H9 (cell line): ENCODE measurements at regions not wholly inside any gene's neighbourhood (a gene's known extent, or its start where the extent isn't known, plus 50 kb on each side); places are given as distances from the start of the nearest gene placed in this dataset.

Experiments
- DNase-seq: peaks from one replicate; pipeline ENCODE4 v3.0.0-alpha.2; 2017
- H2AFZ ChIP-seq: one replicate; pipeline ENCODE4 v1.6.1; 2013; ENCODE audit warnings: mild to moderate bottlenecking, low read length, control low read depth, moderate library complexity
- H2AK5ac ChIP-seq: 2 replicates; pipeline ENCODE4 v1.6.1; 2013; ENCODE audit warnings: low read length, control low read depth, mixed read lengths; ENCODE audit not compliant: insufficient read length
- H2BK120ac ChIP-seq: one replicate; pipeline ENCODE4 v1.6.1; 2013; ENCODE audit warnings: low read depth, mild to moderate bottlenecking, low read length, control low read depth, inconsistent platforms; ENCODE audit not compliant: poor library complexity, severe bottlenecking
- H2BK12ac ChIP-seq: 2 replicates; pipeline ENCODE4 v1.6.1; 2013; ENCODE audit warnings: low read length, control low read depth, mixed read lengths, low read depth; ENCODE audit not compliant: insufficient read length
- H2BK15ac ChIP-seq: 2 replicates; pipeline ENCODE4 v1.6.1; 2013; ENCODE audit warnings: low read depth, low read length, control low read depth
- H2BK20ac ChIP-seq: one replicate; pipeline ENCODE4 v1.6.1; 2013; ENCODE audit warnings: low read depth, mild to moderate bottlenecking, low read length, control low read depth, inconsistent platforms; ENCODE audit not compliant: poor library complexity, severe bottlenecking
- H2BK5ac ChIP-seq: 2 replicates; pipeline ENCODE4 v1.6.1; 2013; ENCODE audit warnings: low read length, control low read depth, mixed read lengths; ENCODE audit not compliant: insufficient read length
- H3K14ac ChIP-seq: 2 replicates; pipeline ENCODE4 v1.6.1; 2013; ENCODE audit warnings: low read length, control low read depth; ENCODE audit not compliant: insufficient read depth
- H3K18ac ChIP-seq: 2 replicates; pipeline ENCODE4 v1.6.1; 2013; ENCODE audit warnings: low read depth, mild to moderate bottlenecking, mixed read lengths, low read length, control low read depth; ENCODE audit not compliant: insufficient read length
- H3K23ac ChIP-seq: 2 replicates; pipeline ENCODE4 v1.6.1; 2013; ENCODE audit warnings: low read length, control low read depth, mixed read lengths, low read depth; ENCODE audit not compliant: insufficient read length
- H3K23me2 ChIP-seq: 2 replicates; pipeline ENCODE4 v1.6.1; 2013; ENCODE audit warnings: low read depth, mild to moderate bottlenecking, mixed read lengths, low read length, control low read depth; ENCODE audit not compliant: insufficient read length, poor library complexity, severe bottlenecking
- H3K27ac ChIP-seq: 2 replicates; pipeline ENCODE4 v1.5.1; 2013; ENCODE audit warnings: low read length, control low read depth, mixed read lengths, low read depth; ENCODE audit not compliant: insufficient read length
- H3K27me3 ChIP-seq: 2 replicates; pipeline ENCODE4 v1.6.1; 2013; ENCODE audit warnings: low read length, control low read depth, inconsistent platforms; ENCODE audit not compliant: insufficient read depth
- H3K4ac ChIP-seq: 2 replicates; pipeline ENCODE4 v1.6.1; 2013; ENCODE audit warnings: low read depth, mild to moderate bottlenecking, control low read depth, inconsistent platforms, low read length, moderate library complexity
- H3K4me1 ChIP-seq: 2 replicates; pipeline ENCODE4 v1.6.1; 2013; ENCODE audit warnings: low read length, control low read depth, inconsistent platforms; ENCODE audit not compliant: insufficient read depth
- H3K4me2 ChIP-seq: 2 replicates; pipeline ENCODE4 v1.6.1; 2013; ENCODE audit warnings: low read length, control low read depth, mixed read lengths; ENCODE audit not compliant: insufficient read length, insufficient read depth
- H3K56ac ChIP-seq: 2 replicates; pipeline ENCODE4 v1.6.1; 2013; ENCODE audit warnings: low read depth, mild to moderate bottlenecking, mixed read lengths, low read length, control low read depth; ENCODE audit not compliant: insufficient read length
- H3K79me1 ChIP-seq: 2 replicates; pipeline ENCODE4 v1.6.1; 2013; ENCODE audit warnings: low read depth, mild to moderate bottlenecking, moderate library complexity, low read length, control low read depth, inconsistent platforms; ENCODE audit not compliant: insufficient read depth, poor library complexity, severe bottlenecking
- H3K79me2 ChIP-seq: 2 replicates; pipeline ENCODE4 v1.6.1; 2013; ENCODE audit warnings: low read length, control low read depth, inconsistent platforms; ENCODE audit not compliant: insufficient read depth
- H3K9ac ChIP-seq: 2 replicates; pipeline ENCODE4 v1.6.1; 2013; ENCODE audit warnings: low read length, control low read depth, mixed read lengths; ENCODE audit not compliant: insufficient read length; ENCODE audit errors: extremely low read depth
- H3K9me3 ChIP-seq: one replicate; pipeline ENCODE4 v1.6.1; 2013; ENCODE audit warnings: low read depth, low read length, inconsistent platforms; ENCODE audit not compliant: control insufficient read depth
- H3T11ph ChIP-seq: one replicate; pipeline ENCODE4 v1.6.1; 2013; ENCODE audit warnings: mild to moderate bottlenecking, low read length, control low read depth, inconsistent platforms
- H4K20me1 ChIP-seq: one replicate; pipeline ENCODE4 v1.6.1; 2013; ENCODE audit not compliant: control insufficient read depth, insufficient read length, insufficient read depth
- H4K5ac ChIP-seq: 2 replicates; pipeline ENCODE4 v1.6.1; 2013; ENCODE audit warnings: low read depth, mild to moderate bottlenecking, mixed read lengths, low read length, control low read depth; ENCODE audit not compliant: insufficient read length
- H4K8ac ChIP-seq: replicated peaks from 2 replicates; pipeline ENCODE4 v1.6.1; 2013; ENCODE audit warnings: low read length, control low read depth, mixed read lengths, low read depth; ENCODE audit not compliant: insufficient read length
- H4K91ac ChIP-seq: 2 replicates; pipeline ENCODE4 v1.6.1; 2013; ENCODE audit warnings: low read depth, mild to moderate bottlenecking, moderate library complexity, mixed read lengths, low read length, control low read depth; ENCODE audit not compliant: insufficient read length
- H3K27ac Mint-ChIP-seq, 3 experiments: 2 replicates in 2 of 3; 3 replicates in 1 of 3; pipeline ENCODE4 v1.8.0; 2020 to 2021; ENCODE audit warnings: mixed read lengths in 3 of 3, mild to moderate bottlenecking in 1 of 3, moderate library complexity in 1 of 3
- H3K27me3 Mint-ChIP-seq: 2 replicates; pipeline ENCODE4 v1.8.0; 2021; ENCODE audit warnings: low read depth, mild to moderate bottlenecking, moderate library complexity, mixed read lengths
- H3K36me3 Mint-ChIP-seq, 3 experiments: 2 replicates in 2 of 3; 3 replicates in 1 of 3; pipeline ENCODE4 v1.8.0; 2020 to 2021; ENCODE audit warnings: low read depth in 3 of 3, mixed read lengths in 3 of 3; ENCODE audit not compliant: insufficient read depth in 1 of 3
- H3K4me1 Mint-ChIP-seq, 2 experiments: 2 replicates each; pipeline ENCODE4 v1.8.0; 2020; ENCODE audit warnings: mixed read lengths in 2 of 2
- H3K4me3 Mint-ChIP-seq, 2 experiments: 2 replicates in 1 of 2; 3 replicates in 1 of 2; pipeline ENCODE4 v1.8.0; 2020 to 2021; ENCODE audit warnings: mild to moderate bottlenecking in 2 of 2, mixed read lengths in 2 of 2, moderate library complexity in 1 of 2
- H3K9me3 Mint-ChIP-seq, 2 experiments: 2 replicates in 1 of 2; 3 replicates in 1 of 2; pipeline ENCODE4 v1.8.0; 2020; ENCODE audit warnings: mild to moderate bottlenecking in 2 of 2, mixed read lengths in 2 of 2, moderate library complexity in 1 of 2
- CTCF ChIP-seq: fragments of 200-600 bp; sonication (generic); conservative IDR thresholded peaks from 3 replicates; pipeline ENCODE4 v1.8.0; 2021; ENCODE audit warnings: antibody characterized with exemption, mild to moderate bottlenecking
- WGBS: extraction: QIAGEN DNeasy Blood & Tissue Kit; methylation state at CpG from one replicate; pipeline ENCODE4 v1.1.7; 2013; ENCODE audit warnings: missing lambda C conversion rate, low lambda C conversion rate, mixed read lengths; ENCODE audit not compliant: insufficient read length; ENCODE audit errors: extremely low coverage; 5-methylcytosine and 5-hydroxymethylcytosine counted together

DNA sequence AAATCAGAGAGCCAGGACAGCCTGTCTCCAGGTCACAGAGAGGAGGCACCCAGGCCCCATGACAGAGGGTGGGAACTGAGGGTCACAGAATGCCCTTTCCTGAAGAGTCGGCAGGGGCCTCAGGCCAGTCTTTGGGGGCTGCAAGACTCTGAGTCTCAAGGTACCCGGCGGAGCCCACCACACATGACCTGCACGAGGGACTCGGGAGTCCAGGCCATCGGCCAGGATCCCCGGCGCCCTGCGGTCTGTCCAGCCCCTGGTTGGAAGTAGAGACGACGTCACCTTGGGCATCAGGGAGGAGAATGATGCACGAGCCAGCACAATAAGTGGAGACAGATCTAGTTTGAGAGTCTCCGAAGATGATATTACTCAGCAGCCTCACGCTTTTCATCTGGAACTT, 234.7 kb upstream of the SDK2 start:
- TF ChIP-seq CTCF: no peak
- Mint-ChIP-seq H3K4me1 (no peaks in the 10 kb centered on the region), H3K36me3 (no peaks in the 10 kb centered on the region), H3K4me3 (no peak overlapping the region), H3K27ac (no peak overlapping the region), H3K9me3 (no peaks in the 10 kb centered on the region; a peak in 1 of 5 replicates), H3K27me3 (peaks cover 60% of the 10 kb centered on the region)
- H3K18ac ChIP-seq: no peak overlapping the region
- H2BK12ac ChIP-seq: no peak overlapping the region
- H2AFZ ChIP-seq: no peak overlapping the region
- no peak overlapping the region for H2BK120ac ChIP-seq
- WGBS: no CpG with 5 or more reads among the region's 14 CpGs
- H3K79me2 ChIP-seq: no peaks in the 10 kb centered on the region
- no peak overlapping the region for H2BK5ac ChIP-seq
- no peak overlapping the region for H3K23ac ChIP-seq
- no peak overlapping the region for H3K27ac ChIP-seq
- no peaks in the 10 kb centered on the region for H3K9me3 ChIP-seq
- H2BK15ac ChIP-seq: no peak overlapping the region
- no peaks in the 10 kb centered on the region for H3K4me1 ChIP-seq
- no peaks in the 10 kb centered on the region for H4K20me1 ChIP-seq
- no peak overlapping the region for H3K14ac ChIP-seq
- no peaks in the 10 kb centered on the region for H3K79me1 ChIP-seq
- no peak for DNase-seq
- H2AK5ac ChIP-seq: no peak overlapping the region
- no peak overlapping the region for H4K8ac ChIP-seq
- H3K27me3 ChIP-seq: no peaks in the 10 kb centered on the region
- no peak overlapping the region for H3K9ac ChIP-seq
- no peak overlapping the region for H4K5ac ChIP-seq
- H3K4ac ChIP-seq: no peak overlapping the region
- H3K23me2 ChIP-seq: no peaks in the 10 kb centered on the region
- H3T11ph ChIP-seq: no peak overlapping the region
- no peak overlapping the region for H2BK20ac ChIP-seq
- no peak overlapping the region for H3K56ac ChIP-seq
- H4K91ac ChIP-seq: no peak overlapping the region
- H3K4me2 ChIP-seq: no peak overlapping the region
